GM12864 (cell line): ENCODE measurements at regions not wholly inside any gene's neighbourhood (a gene's known extent, or its start where the extent isn't known, plus 50 kb on each side); places are given as distances from the start of the nearest gene placed in this dataset.

ENCODE experiments used
- DNase-seq: peaks from one replicate; pipeline ENCODE4 v3.0.0-alpha.2; 2011; ENCODE audit warnings: low read depth
- H3K4me3 ChIP-seq: 2 replicates; pipeline ENCODE4 v1.5.1; 2011; ENCODE audit warnings: mild to moderate bottlenecking, low read depth, low read length, control low read depth
- TF ChIP-seq, protein P1 (sequence below): IDR thresholded peaks from 2 replicates; pipeline ENCODE4 v1.5.1; 2011; ENCODE audit warnings: low read depth, mild to moderate bottlenecking, moderate library complexity, low read length, control low read depth, inconsistent platforms; ENCODE audit errors: missing control alignments

DNA sequence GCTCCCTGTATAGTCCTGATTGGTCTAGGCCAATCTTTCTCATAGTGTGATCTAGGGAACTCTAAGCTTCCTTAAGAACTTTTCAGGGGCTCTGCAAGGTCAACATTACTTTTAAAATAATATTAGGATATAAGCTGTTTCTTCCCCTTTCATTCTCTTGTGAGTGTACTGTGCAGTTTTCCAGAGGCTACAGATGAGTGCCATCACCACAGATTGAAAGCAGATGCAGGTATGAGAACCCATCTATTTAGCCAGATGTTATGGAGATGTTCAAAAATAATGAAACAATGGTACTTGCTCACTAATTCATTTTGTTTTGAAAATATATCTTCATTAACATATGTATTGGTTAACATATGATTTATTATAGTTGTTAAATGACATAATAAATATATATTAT is 169.2 kb upstream of the SEMA3A start:
- DNase-seq, result no peak
- H3K4me3 ChIP-seq, result no peak overlapping the region
- TF ChIP-seq, protein P1, sequence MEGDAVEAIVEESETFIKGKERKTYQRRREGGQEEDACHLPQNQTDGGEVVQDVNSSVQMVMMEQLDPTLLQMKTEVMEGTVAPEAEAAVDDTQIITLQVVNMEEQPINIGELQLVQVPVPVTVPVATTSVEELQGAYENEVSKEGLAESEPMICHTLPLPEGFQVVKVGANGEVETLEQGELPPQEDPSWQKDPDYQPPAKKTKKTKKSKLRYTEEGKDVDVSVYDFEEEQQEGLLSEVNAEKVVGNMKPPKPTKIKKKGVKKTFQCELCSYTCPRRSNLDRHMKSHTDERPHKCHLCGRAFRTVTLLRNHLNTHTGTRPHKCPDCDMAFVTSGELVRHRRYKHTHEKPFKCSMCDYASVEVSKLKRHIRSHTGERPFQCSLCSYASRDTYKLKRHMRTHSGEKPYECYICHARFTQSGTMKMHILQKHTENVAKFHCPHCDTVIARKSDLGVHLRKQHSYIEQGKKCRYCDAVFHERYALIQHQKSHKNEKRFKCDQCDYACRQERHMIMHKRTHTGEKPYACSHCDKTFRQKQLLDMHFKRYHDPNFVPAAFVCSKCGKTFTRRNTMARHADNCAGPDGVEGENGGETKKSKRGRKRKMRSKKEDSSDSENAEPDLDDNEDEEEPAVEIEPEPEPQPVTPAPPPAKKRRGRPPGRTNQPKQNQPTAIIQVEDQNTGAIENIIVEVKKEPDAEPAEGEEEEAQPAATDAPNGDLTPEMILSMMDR, result no peak

DNA sequence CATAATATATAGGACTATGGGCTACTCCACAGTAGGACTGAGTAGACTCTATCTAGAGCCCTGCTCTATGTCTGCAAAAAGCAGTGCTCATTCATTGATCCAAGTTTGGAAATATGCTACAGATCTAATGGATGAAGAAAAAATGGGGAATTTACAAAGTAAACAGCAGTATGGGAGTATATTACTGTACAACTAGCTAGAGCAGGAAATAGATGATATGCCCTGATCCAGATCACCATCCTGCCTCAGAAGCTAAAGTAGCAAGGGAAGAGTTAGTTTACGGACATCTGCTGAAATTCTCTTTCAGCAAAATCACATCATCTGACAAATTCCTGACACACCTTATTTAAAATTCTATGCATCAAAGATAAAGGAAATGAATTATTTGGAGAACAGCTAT is 168.2 kb upstream of the SEMA3A start:
- TF ChIP-seq, protein P1, result no peak
- no peak overlapping the region for H3K4me3 ChIP-seq
- DNase-seq, result no peak

DNA sequence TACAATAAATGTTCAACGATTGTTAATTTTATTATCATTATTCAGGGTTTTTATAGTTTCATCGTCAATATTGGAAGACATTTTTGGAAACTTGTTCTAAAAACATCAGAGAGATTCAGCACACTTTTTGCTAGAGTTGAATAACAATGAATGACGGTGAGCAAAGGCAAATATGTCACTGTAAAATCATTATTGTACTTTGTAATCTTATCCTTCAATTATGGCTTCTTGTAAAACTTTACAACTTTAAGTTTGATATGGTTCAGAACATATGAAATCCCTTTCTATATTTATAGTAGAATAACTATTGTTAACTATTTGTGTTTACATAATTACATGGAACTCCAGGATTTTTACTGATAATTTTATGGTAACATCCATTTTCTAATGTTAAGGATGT is 167.8 kb upstream of the SEMA3A start:
- H3K4me3 ChIP-seq, result no peak overlapping the region
- TF ChIP-seq, protein P1, result no peak

DNA sequence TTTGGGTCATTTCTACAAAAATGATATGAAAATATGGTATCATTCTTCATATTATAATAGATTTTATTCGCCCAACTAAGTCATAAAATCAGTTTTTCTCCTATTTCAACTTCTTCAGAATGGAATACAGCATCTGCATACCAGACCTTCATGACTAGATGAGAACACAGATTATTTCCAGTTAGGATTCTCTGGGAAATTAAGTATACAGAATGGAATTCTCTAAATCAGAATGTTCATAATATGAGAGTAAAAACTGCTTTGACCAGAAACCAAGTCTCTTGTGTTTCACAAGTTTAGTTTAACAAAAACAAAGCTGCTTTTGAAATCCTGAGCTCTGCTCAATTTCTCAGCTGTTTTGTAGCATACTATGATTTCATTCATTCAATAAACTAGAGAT is 160.3 kb upstream of the SEMA3A start:
- TF ChIP-seq, protein P1, result no peak
- no peak for DNase-seq
- no peak overlapping the region for H3K4me3 ChIP-seq

More for the DNA sequence above, 167.8 kb upstream of the SEMA3A start:
- no peak for DNase-seq

DNA sequence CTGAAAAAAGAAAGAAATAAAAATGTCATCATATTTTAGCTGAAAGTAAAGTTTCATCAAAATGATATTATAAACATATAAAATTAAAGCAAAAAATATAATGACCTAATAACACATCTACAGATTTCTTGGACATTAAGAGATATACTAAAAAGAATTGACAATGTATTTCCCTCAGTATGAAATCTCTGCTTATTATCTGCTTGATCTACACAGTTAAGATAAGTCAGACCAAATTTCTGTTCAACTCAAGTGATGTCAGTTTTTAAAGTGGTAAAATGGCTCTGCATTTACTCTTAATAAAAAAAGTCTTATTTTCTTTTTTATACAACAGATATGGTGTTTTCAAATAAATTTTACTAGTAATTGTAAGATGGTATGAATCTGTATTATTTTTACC is 159.4 kb upstream of the SEMA3A start:
- no peak for DNase-seq
- no peak overlapping the region for H3K4me3 ChIP-seq
- TF ChIP-seq, protein P1, result no peak

DNA sequence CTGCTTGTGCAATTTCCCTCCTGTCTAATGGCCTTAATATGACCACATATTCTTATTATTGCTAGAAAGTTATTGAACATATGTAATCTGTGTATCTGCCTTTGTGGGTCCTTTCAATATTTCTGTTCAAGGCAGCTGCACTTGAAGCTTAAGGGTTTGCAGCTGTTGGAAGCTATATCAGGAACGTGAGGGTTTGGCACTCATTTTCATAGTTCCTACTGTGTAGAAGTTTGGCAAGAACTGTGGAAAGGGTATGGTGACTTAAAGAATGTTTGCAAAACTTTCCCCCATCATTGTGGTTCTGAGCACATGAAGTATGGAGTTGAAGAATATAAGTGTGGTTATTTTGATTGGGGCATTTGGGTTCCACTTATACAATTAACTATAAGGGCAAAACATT is 144.7 kb upstream of the SEMA3A start:
- no peak overlapping the region for H3K4me3 ChIP-seq
- DNase-seq, result no peak

DNA sequence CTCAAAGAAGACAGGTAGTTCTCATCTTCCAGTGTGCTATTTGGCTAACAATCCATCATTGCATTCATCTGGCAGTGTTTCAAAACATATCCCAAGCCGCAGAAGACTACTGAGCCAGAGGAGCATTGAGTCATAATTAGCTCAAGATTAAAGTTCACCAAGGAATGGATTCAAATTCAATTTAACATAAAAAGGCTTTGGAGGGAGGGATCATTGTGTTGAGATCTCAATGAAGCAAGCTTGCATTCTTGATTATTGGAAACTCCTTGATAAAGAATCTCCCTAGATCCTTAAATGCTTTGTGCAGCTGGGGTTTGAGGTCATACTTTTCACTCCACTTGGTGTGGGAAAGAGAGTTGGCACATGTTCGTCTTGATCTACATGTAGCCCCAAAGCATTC is 142.8 kb upstream of the SEMA3A start:
- H3K4me3 ChIP-seq, result no peak overlapping the region
- TF ChIP-seq, protein P1, result no peak
- no peak for DNase-seq

More for the DNA sequence above, 144.7 kb upstream of the SEMA3A start:
- TF ChIP-seq, protein P1, result no peak
